IMR-90 (cell line): ENCODE measurements at regions not wholly inside any gene's neighbourhood (a gene's known extent, or its start where the extent isn't known, plus 50 kb on each side); places are given as distances from the start of the nearest gene placed in this dataset.

Source experiments
- ATAC-seq: fragments of 200-7000 bp; cut with Tn5 transposase; 2 replicates; pipeline ENCODE4 v1.9.1; 2020; ENCODE audit warnings: low read depth, mild to moderate bottlenecking, moderate library complexity
- BruUV-seq: library from RNA; stranded (reverse); fragments of 400-500 nt; replicated peaks from 2 replicates; lab custom pipeline; 2021; lab: Mats Ljungman, UMichigan
- CTCF ChIA-PET: fragments of 300-600 bp; formaldehyde crosslinking; extraction: SDS; loops from one replicate; lab custom pipeline; 2021; ENCODE audit warnings: antibody characterized with exemption; lab: Yijun Ruan, JAX
- POLR2A ChIA-PET: fragments of 300-600 bp; sonication (Branson Sonifier 250); formaldehyde crosslinking; loops from one replicate; lab custom pipeline; 2022; ENCODE audit warnings: antibody characterized with exemption; ENCODE audit not compliant: unreplicated experiment; lab: Charles Lee
- DNase-seq: peaks from one replicate; pipeline ENCODE4 v3.0.0; 2013
- H2AFZ ChIP-seq: replicated peaks from 2 replicates; pipeline ENCODE3; 2013; ENCODE audit warnings: low read length, mild to moderate bottlenecking; ENCODE audit not compliant: poor library complexity
- H2AK5ac ChIP-seq: 2 replicates; pipeline ENCODE4 v1.6.1; 2013; ENCODE audit warnings: low read depth, low read length, inconsistent platforms
- H2AK9ac ChIP-seq: replicated peaks from 2 replicates; pipeline ENCODE3; 2013; ENCODE audit warnings: mild to moderate bottlenecking, low read depth, low read length, moderate library complexity; ENCODE audit not compliant: poor library complexity
- H2BK120ac ChIP-seq: 2 replicates; pipeline ENCODE4 v1.6.1; 2013; ENCODE audit warnings: low read depth, low read length, inconsistent platforms
- H2BK15ac ChIP-seq: 3 replicates; pipeline ENCODE4 v1.6.1; 2013; ENCODE audit warnings: low read depth, low read length, inconsistent platforms
- H2BK20ac ChIP-seq: 2 replicates; pipeline ENCODE4 v1.6.1; 2013; ENCODE audit warnings: low read depth, mild to moderate bottlenecking, inconsistent platforms, low read length, moderate library complexity
- H2BK5ac ChIP-seq: 2 replicates; pipeline ENCODE4 v1.6.1; 2013; ENCODE audit warnings: mild to moderate bottlenecking, low read depth, low read length, inconsistent platforms; ENCODE audit not compliant: poor library complexity, severe bottlenecking
- H3K14ac ChIP-seq: replicated peaks from 2 replicates; pipeline ENCODE4 v1.6.1; 2013; ENCODE audit warnings: low read depth, low read length, inconsistent platforms
- H3K18ac ChIP-seq: 2 replicates; pipeline ENCODE4 v1.6.1; 2013; ENCODE audit warnings: low read depth, low read length, control low read depth
- H3K23ac ChIP-seq: 2 replicates; pipeline ENCODE4 v1.6.1; 2013; ENCODE audit warnings: low read depth, low read length, inconsistent platforms
- H3K27ac ChIP-seq: 2 replicates; pipeline ENCODE4 v1.5.1; 2013; ENCODE audit warnings: mild to moderate bottlenecking, control low read depth, low read length; ENCODE audit not compliant: insufficient read depth
- H3K27me3 ChIP-seq: 2 replicates; pipeline ENCODE4 v1.6.1; 2013; ENCODE audit warnings: low read length; ENCODE audit not compliant: control insufficient read depth, insufficient read depth
- H3K36me3 ChIP-seq: 2 replicates; pipeline ENCODE4 v1.6.1; 2013; ENCODE audit warnings: low read length, mixed read lengths; ENCODE audit not compliant: control insufficient read depth, insufficient read depth
- H3K4ac ChIP-seq: 2 replicates; pipeline ENCODE4 v1.6.1; 2013; ENCODE audit warnings: low read depth, low read length, inconsistent platforms
- H3K4me1 ChIP-seq: 2 replicates; pipeline ENCODE4 v1.6.1; 2013; ENCODE audit warnings: low read length, mixed read lengths; ENCODE audit not compliant: control insufficient read depth, insufficient read depth
- H3K4me2 ChIP-seq: 2 replicates; pipeline ENCODE4 v1.6.1; 2013; ENCODE audit warnings: low read depth, mild to moderate bottlenecking, control low read depth, low read length, moderate library complexity
- H3K4me3 ChIP-seq: 2 replicates; pipeline ENCODE4 v1.5.1; 2013; ENCODE audit warnings: low read depth, mild to moderate bottlenecking, control low read depth, low read length, moderate library complexity; ENCODE audit not compliant: insufficient read depth
- H3K56ac ChIP-seq: 2 replicates; pipeline ENCODE4 v1.6.1; 2013; ENCODE audit warnings: low read length, inconsistent platforms; ENCODE audit not compliant: insufficient read depth; ENCODE audit errors: extremely low read depth
- H3K79me1 ChIP-seq, 2 experiments: 2 replicates each; pipeline ENCODE4 v1.6.1; 2013; ENCODE audit warnings: low read length in 2 of 2, inconsistent platforms in 1 of 2, low read depth in 1 of 2
- H3K9ac ChIP-seq: 2 replicates; pipeline ENCODE4 v1.6.1; 2013; ENCODE audit warnings: low read depth, low read length, control low read depth
- H3K9me1 ChIP-seq: 2 replicates; pipeline ENCODE4 v1.6.1; 2013; ENCODE audit warnings: low read length, inconsistent platforms; ENCODE audit not compliant: insufficient read depth
- H3K9me3 ChIP-seq: 2 replicates; pipeline ENCODE4 v1.6.1; 2013; ENCODE audit warnings: low read length; ENCODE audit not compliant: control insufficient read depth, insufficient read depth
- H4K20me1 ChIP-seq: 2 replicates; pipeline ENCODE4 v1.6.1; 2013; ENCODE audit warnings: low read length, inconsistent platforms; ENCODE audit not compliant: insufficient read depth
- H4K5ac ChIP-seq: 2 replicates; pipeline ENCODE4 v1.6.1; 2013; ENCODE audit warnings: mild to moderate bottlenecking, low read depth, low read length, control low read depth
- H4K8ac ChIP-seq, 2 experiments: 2 replicates each; pipeline ENCODE4 v1.6.1; 2013; ENCODE audit warnings: low read depth in 2 of 2, low read length in 2 of 2, control low read depth in 1 of 2, inconsistent platforms in 1 of 2
- H4K91ac ChIP-seq: 2 replicates; pipeline ENCODE4 v1.6.1; 2013; ENCODE audit warnings: low read depth, low read length, inconsistent platforms; ENCODE audit not compliant: insufficient read depth
- BHLHE40 ChIP-seq: fragments of 150-350 bp; IDR thresholded peaks from 2 replicates; pipeline ENCODE4 v1.6.1; 2016; ENCODE audit warnings: mild to moderate bottlenecking, low read depth, low read length
- CEBPB ChIP-seq: IDR thresholded peaks from 2 replicates; pipeline ENCODE4 v1.6.1; 2012; ENCODE audit warnings: low read depth, low read length, improper control_type of control experiment
- CTCF ChIP-seq: conservative IDR thresholded peaks from 2 replicates; pipeline ENCODE4 v1.5.1; 2012; ENCODE audit warnings: mild to moderate bottlenecking, low read depth, low read length, improper control_type of control experiment
- POLR2A ChIP-seq: IDR thresholded peaks from 2 replicates; pipeline ENCODE4 v1.6.1; 2012; ENCODE audit warnings: mild to moderate bottlenecking, low read depth, low read length
- RCOR1 ChIP-seq: IDR thresholded peaks from 2 replicates; pipeline ENCODE4 v1.6.1; 2012; ENCODE audit warnings: mild to moderate bottlenecking, low read length, improper control_type of control experiment; ENCODE audit not compliant: insufficient replicate concordance
- RFX5 ChIP-seq: IDR thresholded peaks from 2 replicates; pipeline ENCODE4 v1.8.0; 2012; ENCODE audit warnings: low read depth, mild to moderate bottlenecking, low read length, moderate library complexity
- USF2 ChIP-seq: fragments of 150-350 bp; IDR thresholded peaks from 2 replicates; pipeline ENCODE4 v1.6.1; 2017; ENCODE audit warnings: mild to moderate bottlenecking, antibody characterized with exemption, low read length, low read depth
- WGBS, 2 experiments: methylation state at CpG; one replicate each; pipeline versions ENCODE4 v1.1.5 to v1.1.7; 2013; ENCODE audit warnings: missing lambda C conversion rate in 2 of 2; ENCODE audit not compliant: insufficient read length in 1 of 2; ENCODE audit errors: extremely low coverage in 2 of 2; 5-methylcytosine and 5-hydroxymethylcytosine counted together
- dilution Hi-C: fragments of 300-500 bp; cut with HindIII; formaldehyde crosslinking; loops from one replicate; pipeline ENCODE4 v1.14.3; 2018; ENCODE audit warnings: low sequenced_read_pairs; ENCODE audit not compliant: unreplicated experiment
- in situ Hi-C: fragments of 300-500 bp; cut with MboI; formaldehyde crosslinking; loops from 3 replicates; pipeline ENCODE4 v1.14.3; 2019; ENCODE audit warnings: low sequenced_read_pairs, inconsistent platforms, mixed read lengths
- intact Hi-C: fragments of 100-400 bp; cut with micrococcal nuclease; formaldehyde crosslinking; loops from 2 replicates; pipeline ENCODE4 v1.10.0; 2022

- in situ Hi-C loops: no loop called here
- no peak for TF ChIP-seq BHLHE40
- no peak for TF ChIP-seq RCOR1
- no peak for TF ChIP-seq USF2
- no peak for TF ChIP-seq CTCF
- TF ChIP-seq CEBPB: no peak
- TF ChIP-seq POLR2A: no peak
- TF ChIP-seq RFX5: no peak
These were observed 371.3 kb downstream of the FBXW7 start for GRCh38 chr4:152164561-152164960.

More at GRCh38 chr4:152164561-152164960, 371.3 kb downstream of the FBXW7 start:
- ATAC-seq (no peak), DNase-seq (no peak)
- H3K18ac ChIP-seq: no peak overlapping the region
- no peak overlapping the region for H3K4me3 ChIP-seq
- no peak overlapping the region for H2AK5ac ChIP-seq
- H2AFZ ChIP-seq: no peak overlapping the region
- intact Hi-C loops (no loop called here), dilution Hi-C loops (no loop called here)
- WGBS, 2 experiments: no CpG with 5 or more reads among the region's 1 CpG
- no peak overlapping the region for H2AK9ac ChIP-seq
- H3K4ac ChIP-seq: no peak overlapping the region
- H4K8ac ChIP-seq: no peak overlapping the region
- H2BK5ac ChIP-seq: no peak overlapping the region
- no peak overlapping the region for H3K14ac ChIP-seq
- POLR2A ChIA-PET: no interaction called here
- H2BK120ac ChIP-seq: no peak overlapping the region
- H4K5ac ChIP-seq: no peak overlapping the region
- H3K27ac ChIP-seq: no peak overlapping the region
- H3K9me1 ChIP-seq: no peaks in the 10 kb centered on the region
- no peak overlapping the region for H3K23ac ChIP-seq
- H4K91ac ChIP-seq: no peak overlapping the region
- no peak overlapping the region for H3K4me2 ChIP-seq
- H3K79me1 ChIP-seq: no peaks in the 10 kb centered on the region
- H3K27me3 ChIP-seq: peaks cover 23% of the 10 kb centered on the region
- H2BK15ac ChIP-seq: no peak overlapping the region
- CTCF ChIA-PET: no interaction called here
- H2BK20ac ChIP-seq: no peak overlapping the region
- no peak overlapping the region for H3K56ac ChIP-seq
- no peaks in the 10 kb centered on the region for H3K9me3 ChIP-seq
- no peaks in the 10 kb centered on the region for H4K20me1 ChIP-seq
- H3K9ac ChIP-seq: no peak overlapping the region
- H3K36me3 ChIP-seq: no peaks in the 10 kb centered on the region
- BruUV-seq: no TSS peak
- no peaks in the 10 kb centered on the region for H3K4me1 ChIP-seq
